GM23338 (cell line): ENCODE measurements at regions not wholly inside any gene's neighbourhood (a gene's known extent, or its start where the extent isn't known, plus 50 kb on each side); places are given as distances from the start of the nearest gene placed in this dataset.

Experiments
- CREB1 ChIP-seq: fragments of 250-450 bp; sonication (Bioruptor Pico); IDR thresholded peaks from 2 replicates; pipeline ENCODE4 v1.5.0; 2020; ENCODE audit warnings: low read depth, mild to moderate bottlenecking, moderate library complexity
- EZH2 ChIP-seq: fragments of 200-600 bp; sonication (generic); IDR thresholded peaks from one replicate; pipeline ENCODE4 v1.8.0; 2017; ENCODE audit warnings: antibody characterized with exemption, mild to moderate bottlenecking, low read depth; ENCODE audit not compliant: unreplicated experiment
- EZH2phosphoT487 ChIP-seq: fragments of 200-600 bp; sonication (generic); IDR thresholded peaks from one replicate; pipeline ENCODE4 v1.8.1; 2018; ENCODE audit warnings: antibody characterized with exemption; ENCODE audit not compliant: unreplicated experiment
- JUNB ChIP-seq: IDR thresholded peaks from one replicate; pipeline ENCODE4 v1.6.1; 2016; ENCODE audit warnings: antibody characterized with exemption; ENCODE audit not compliant: unreplicated experiment
- NANOG ChIP-seq: IDR thresholded peaks from 2 replicates; pipeline ENCODE4 v1.6.1; 2016; ENCODE audit warnings: antibody characterized with exemption, borderline replicate concordance
- POLR2AphosphoS5 ChIP-seq: IDR thresholded peaks from 2 replicates; pipeline ENCODE4 v1.6.1; 2016; ENCODE audit warnings: antibody characterized with exemption, low read depth
- STAT1 ChIP-seq: IDR thresholded peaks from one replicate; pipeline ENCODE4 v1.6.1; 2016; ENCODE audit warnings: antibody characterized with exemption; ENCODE audit not compliant: unreplicated experiment
- TF ChIP-seq, protein P1 (sequence below), 2 experiments: fragments of 200-600 bp in 1 of 2; sonication (generic) in 1 of 2; conservative IDR thresholded peaks; 2 replicates each; pipeline versions ENCODE4 v1.5.1 to v1.6.1; 2016 to 2017; ENCODE audit warnings: antibody characterized with exemption in 2 of 2, low read depth in 2 of 2, mild to moderate bottlenecking in 2 of 2, moderate library complexity in 1 of 2
- TF ChIP-seq, protein P2 (sequence below): IDR thresholded peaks from one replicate; pipeline ENCODE4 v1.6.1; 2018; ENCODE audit warnings: antibody characterized with exemption; ENCODE audit not compliant: unreplicated experiment

DNA sequence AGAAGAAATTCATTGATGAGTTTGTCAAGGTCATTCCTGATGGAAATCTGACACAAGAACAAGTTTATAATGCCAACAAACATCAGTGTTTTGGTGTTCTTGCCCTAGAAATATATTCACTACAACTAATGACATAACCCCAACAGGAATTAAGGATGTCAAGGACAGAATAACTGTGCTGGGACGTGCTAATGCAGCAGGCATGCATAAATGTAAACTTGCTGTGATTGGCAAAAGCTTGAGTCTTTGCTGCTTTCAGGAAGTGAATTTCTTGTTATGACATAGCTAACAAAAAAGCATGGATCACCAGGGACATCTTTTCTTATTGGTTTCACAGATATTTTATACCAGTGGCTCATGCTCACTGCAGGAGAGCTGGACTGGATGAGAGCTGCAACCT is 144.6 kb downstream of the KCTD12 start:
- TF ChIP-seq, protein P1, sequence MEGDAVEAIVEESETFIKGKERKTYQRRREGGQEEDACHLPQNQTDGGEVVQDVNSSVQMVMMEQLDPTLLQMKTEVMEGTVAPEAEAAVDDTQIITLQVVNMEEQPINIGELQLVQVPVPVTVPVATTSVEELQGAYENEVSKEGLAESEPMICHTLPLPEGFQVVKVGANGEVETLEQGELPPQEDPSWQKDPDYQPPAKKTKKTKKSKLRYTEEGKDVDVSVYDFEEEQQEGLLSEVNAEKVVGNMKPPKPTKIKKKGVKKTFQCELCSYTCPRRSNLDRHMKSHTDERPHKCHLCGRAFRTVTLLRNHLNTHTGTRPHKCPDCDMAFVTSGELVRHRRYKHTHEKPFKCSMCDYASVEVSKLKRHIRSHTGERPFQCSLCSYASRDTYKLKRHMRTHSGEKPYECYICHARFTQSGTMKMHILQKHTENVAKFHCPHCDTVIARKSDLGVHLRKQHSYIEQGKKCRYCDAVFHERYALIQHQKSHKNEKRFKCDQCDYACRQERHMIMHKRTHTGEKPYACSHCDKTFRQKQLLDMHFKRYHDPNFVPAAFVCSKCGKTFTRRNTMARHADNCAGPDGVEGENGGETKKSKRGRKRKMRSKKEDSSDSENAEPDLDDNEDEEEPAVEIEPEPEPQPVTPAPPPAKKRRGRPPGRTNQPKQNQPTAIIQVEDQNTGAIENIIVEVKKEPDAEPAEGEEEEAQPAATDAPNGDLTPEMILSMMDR (conservative IDR thresholded peaks at IDR 0.05; ENCODE audit: low read depth in 2 of 2): no peak
- TF ChIP-seq EZH2 (no peak), POLR2AphosphoS5 (no peak), EZH2phosphoT487 (no peak), CREB1 (no peak), JUNB (no peak), NANOG (no peak), STAT1 (no peak)
- TF ChIP-seq, protein P2, sequence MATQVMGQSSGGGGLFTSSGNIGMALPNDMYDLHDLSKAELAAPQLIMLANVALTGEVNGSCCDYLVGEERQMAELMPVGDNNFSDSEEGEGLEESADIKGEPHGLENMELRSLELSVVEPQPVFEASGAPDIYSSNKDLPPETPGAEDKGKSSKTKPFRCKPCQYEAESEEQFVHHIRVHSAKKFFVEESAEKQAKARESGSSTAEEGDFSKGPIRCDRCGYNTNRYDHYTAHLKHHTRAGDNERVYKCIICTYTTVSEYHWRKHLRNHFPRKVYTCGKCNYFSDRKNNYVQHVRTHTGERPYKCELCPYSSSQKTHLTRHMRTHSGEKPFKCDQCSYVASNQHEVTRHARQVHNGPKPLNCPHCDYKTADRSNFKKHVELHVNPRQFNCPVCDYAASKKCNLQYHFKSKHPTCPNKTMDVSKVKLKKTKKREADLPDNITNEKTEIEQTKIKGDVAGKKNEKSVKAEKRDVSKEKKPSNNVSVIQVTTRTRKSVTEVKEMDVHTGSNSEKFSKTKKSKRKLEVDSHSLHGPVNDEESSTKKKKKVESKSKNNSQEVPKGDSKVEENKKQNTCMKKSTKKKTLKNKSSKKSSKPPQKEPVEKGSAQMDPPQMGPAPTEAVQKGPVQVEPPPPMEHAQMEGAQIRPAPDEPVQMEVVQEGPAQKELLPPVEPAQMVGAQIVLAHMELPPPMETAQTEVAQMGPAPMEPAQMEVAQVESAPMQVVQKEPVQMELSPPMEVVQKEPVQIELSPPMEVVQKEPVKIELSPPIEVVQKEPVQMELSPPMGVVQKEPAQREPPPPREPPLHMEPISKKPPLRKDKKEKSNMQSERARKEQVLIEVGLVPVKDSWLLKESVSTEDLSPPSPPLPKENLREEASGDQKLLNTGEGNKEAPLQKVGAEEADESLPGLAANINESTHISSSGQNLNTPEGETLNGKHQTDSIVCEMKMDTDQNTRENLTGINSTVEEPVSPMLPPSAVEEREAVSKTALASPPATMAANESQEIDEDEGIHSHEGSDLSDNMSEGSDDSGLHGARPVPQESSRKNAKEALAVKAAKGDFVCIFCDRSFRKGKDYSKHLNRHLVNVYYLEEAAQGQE: no peak
